HG03066 (cell line): ENCODE measurements at regions not wholly inside any gene's neighbourhood (a gene's known extent, or its start where the extent isn't known, plus 50 kb on each side); places are given as distances from the start of the nearest gene placed in this dataset.
"Not testable (repeated sequence)": the region's sequence is repeated elsewhere in the genome, so short reads cannot be mapped to it uniquely, and the experiment has no call there.

ENCODE experiments used
- ATAC-seq: cut with Tn5 transposase; IDR thresholded peaks from one replicate; pipeline ENCODE4 v1.9.1; 2021; ENCODE audit warnings: low read depth; ENCODE audit not compliant: unreplicated experiment

DNA sequence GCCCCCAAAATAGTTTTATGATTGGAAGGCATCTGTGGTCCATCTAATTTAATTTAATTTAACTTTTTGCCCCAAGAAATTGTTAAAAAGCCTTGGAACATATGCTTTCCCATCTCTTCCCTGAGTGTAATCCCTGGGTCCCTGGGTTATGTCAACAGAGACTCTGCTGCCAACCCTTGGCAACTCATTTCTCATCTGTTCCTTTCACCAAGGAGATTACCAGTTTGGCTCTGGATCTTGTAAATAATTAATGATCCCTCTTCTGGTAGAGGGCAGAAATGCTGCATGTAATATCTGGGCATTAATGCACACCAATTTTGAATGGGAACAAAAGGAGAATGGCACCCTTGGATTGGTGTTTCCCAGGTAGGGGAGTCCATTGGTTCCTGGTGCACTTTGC is 514.2 kb downstream of the CCSER2 start:
- no peak for ATAC-seq

DNA sequence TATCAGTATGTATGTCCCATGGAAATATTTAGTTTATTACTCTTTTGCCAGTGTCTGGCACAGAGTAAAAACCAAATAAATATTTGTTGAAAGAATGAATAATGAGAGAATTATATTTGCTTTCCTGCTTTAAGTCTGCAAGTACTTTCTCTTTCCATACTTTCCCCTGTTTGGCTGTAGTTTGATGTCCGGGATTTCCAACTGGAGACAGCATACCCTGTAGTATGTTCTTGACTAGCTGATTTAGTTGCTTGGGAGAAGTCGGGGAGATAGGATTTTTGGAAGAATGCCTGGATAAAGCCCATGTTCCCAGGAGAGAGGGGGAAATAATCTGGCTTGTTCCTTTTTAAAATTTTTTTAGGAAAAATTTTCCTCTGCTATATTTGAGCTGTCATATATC is 516.1 kb downstream of the CCSER2 start:
- no peak for ATAC-seq

DNA sequence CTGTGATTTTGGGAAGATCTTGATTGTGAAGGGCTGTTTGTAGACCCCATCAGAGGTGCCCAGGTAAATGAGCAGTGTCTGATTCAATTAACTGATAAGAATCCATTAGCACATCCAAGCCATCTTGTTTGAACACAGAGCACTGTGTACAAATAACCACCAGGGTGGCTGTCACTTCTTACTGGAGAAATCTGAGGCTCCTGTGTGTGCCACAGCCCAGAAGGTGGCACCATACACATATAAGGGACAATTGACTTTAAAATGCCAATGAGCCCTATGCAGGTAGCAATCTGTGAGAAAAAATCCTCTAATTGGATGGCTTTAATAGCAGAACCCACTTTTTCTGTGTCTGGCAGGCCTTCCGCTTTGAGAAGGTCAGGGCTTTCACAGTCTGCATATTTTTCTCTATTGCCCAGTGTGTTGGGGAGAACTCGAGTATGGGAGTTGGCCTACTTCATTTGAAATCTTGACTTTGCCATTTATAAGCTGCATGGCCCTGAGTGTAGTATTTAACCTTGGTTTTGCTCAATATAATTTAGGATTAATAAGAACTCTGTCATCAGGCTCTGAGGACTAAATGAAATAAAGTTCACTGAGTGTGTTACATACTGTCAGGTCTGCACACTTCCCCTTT is 517.4 kb downstream of the CCSER2 start:
- ATAC-seq = peak; percentile 56

DNA sequence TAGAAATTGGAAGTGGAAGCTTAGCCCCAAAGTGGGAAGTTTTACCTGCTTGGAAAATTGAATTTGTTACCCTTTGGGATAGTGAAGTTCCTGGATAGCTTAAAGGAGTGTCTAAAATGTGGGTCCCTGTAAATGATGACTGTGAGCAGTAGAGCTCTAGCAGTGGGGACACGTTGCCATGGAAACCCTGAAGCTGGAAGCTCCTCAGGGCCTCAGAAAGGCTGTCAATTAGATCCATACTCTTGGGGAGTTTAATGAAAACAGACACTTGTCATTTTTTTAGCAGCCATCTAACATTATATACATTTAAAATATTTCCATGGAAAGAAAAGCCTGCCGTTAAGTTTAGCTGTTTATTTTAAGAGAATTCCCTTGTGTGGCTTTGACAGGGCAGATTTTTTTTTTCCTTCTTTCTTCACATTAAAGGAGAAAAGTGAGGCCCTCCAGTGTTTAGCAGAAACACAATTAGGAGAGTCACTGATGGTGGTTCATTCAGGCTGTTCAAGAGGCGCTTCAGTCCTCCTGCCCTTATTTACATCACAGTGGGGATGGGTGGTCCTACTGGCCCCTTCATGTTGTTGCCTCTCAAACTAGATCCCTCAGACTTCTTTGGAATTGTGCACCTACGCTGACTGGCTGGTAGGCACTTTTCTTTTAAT is 518.4 kb downstream of the CCSER2 start:
- ATAC-seq = no peak

DNA sequence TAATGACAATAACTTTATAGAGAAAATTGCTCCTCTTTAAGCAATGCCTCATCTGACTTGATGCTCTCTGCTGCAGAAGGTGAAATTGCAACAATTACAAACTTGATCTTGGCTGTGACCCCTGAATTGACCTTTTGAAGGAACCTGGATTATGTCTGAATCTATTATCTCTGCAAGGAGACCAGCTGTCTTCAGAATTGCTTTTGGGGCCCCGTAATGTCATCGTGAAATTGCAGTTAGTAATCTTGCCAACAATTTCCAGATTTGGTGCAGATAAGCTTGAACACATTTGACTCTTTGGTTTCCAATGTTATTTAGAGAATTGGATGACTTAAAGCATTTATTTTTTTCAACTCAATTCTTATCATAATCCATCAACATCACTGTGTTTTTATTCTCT is 520.6 kb downstream of the CCSER2 start:
- ATAC-seq = no peak

DNA sequence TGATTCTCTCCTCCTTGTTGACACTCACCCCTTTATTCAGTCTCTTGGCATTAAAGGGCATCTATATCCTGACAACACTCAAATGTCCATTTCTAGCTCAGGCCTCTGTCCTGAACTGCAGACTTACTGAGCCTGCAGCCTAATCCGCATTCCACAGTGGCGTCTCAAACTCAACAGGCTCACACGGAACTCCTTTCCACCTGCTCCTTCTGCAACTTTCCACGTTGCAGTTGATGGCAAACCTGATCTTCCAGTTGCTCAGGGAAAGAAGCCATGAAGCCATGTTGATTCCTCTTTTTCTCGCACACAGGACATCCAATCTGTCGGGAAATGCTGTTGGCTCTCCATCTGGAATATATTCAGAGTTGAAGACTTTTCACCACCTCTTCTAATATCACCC is 522.4 kb downstream of the CCSER2 start:
- ATAC-seq = no peak

DNA sequence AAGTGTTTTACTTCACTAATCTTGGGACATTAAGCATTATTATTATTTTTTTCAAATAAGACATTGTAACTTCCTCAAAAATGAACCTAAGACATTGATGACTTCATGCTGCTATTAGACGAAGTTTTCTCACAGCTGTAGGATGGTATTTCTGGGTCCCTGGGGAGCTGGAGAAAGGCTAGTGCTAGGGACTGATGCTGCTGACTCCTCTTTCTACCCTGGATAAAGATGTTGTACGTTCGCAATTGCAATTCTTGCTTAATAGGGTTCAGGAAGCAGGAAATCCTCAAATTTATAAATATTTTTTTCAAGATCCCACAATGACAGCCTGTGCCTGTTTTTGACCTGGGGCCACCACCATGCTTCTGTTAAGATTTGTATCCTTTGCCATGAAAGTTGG is 526.0 kb downstream of the CCSER2 start:
- ATAC-seq = no peak

DNA sequence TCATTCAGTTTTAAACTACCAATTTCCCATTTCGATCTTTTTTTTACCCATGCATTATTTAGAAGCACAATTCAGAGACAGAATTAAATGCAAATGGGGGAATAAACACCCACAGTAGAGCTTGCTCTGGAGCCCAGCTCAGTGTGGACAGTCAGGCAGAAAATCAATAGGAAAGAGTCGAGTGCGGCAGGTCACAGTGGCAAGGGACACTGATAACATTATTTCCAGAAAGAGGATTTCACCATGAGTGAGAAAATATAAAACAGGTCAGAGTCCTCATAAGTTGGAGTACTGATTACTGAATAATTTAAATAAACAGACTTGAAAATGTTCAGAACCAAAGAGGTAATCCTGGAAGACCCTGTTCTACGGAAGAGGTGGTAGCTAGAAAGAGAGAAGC is 532.5 kb downstream of the CCSER2 start:
- ATAC-seq = no peak

DNA sequence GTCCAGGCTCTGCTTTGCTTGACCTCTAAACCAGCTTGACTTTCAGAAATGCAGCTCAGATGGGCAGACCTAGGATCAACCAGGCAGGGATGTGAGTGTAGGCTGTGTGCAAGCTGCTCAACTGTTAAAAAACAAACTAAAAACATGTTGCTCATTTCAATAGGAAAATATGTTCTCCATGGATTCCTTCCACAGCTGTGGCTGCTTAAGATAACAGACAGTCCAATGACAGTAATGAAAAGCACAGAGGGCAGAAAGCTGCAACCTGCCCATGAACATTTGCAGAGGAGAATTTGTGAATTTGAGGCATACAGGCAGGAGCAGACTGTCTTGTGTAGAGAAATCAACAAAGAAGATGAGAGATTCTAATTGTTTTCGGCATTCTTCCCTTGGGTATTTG is 534.2 kb downstream of the CCSER2 start:
- ATAC-seq = no peak

DNA sequence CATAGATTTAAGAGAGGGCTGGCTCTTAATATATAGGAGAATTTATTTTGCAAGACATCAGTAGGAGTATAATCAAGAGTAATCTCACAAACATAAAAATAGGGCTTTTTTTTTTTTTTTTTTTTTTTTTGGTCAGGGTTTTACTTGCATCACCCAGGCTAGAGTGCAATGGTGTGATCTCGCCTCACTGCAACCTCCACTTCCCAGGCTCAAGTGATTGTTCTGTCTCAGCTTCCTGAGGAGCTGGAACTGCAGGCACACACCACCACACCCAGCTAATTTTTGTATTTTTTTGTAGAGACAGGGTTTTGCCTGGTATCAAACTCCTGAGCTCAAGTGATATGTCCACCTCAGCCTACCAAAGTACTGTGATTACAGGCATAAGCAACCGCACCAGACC is 535.3 kb downstream of the CCSER2 start:
- ATAC-seq = no peak

DNA sequence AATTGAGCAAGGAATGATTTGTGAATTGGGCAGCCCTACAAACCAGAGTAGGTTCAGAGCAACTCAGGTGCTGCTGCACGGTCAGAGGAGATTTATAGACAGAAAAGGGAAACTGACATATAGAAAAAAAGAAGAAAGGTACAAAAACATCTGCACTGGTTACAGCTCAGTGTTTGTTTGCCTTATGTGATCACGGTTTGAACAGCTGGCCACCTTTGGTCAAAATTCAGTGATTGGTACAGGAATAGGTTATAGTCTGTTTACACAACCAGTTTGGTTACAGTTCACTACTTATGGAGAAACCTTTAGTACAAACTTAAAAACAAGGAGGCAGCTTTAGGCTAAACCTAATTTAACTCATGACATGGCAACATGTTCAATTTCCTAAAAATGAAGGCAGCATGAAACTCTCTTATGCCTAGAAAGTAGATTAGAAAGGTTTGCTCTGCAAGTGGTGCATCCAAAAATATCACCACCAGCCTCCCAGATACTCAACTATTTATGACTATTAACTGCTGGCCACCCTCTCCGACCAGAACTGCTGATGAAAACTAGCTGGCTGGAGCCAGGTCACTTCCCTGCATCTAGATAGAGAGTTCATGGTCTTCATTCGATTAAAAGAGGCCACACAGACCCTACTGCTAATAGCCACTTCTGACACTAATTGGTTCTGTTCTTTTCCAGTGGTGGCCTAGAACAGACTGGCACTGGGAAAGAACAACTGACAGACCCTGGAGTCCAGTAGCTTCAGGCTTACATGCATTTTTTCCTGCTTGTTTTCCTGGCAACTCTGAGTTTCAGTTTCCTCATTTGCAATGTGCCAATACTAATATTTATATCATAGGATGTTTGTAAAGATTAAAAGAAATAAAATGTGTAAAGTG is 548.0 kb downstream of the CCSER2 start:
- no peak for ATAC-seq

DNA sequence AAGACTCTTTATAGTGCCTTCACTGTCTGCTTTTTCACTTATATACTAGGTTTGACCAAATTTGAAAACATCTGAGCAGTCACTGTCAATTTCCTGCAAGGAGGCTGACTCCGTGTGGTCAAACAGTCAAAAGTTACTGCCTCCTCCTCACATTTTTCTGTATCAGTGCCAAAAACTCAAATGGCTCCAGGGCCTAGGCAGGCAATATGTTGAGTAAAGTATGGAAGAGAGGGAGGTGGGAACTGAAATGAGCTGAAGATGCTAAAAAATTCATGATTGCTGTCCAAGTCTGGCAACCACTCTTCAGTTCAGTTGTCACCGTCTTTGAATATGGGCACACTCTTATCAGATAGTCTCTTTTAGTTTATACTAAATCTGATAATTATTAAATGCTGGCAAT is 551.6 kb downstream of the CCSER2 start:
- ATAC-seq = no peak

DNA sequence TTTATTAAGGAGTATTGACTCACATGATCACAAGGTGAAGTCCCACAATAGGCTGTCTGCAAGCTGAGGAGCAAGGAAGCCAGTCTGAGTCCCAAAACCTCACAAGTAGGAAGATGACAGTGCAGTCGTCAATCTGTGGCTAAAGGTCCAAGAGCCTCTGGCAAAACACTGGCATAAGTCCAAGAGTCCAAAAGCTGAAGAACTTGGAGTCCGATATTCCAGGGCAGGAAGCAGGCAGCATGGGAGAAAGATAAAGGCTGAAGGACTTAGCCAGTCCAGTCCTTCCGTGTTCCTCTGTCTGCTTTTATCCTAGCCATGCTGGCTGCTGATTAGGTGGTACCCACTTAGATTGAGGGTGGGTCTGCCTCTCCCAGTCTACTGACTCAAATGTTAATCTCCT is 553.3 kb downstream of the CCSER2 start:
- ATAC-seq = not testable (repeated sequence)

DNA sequence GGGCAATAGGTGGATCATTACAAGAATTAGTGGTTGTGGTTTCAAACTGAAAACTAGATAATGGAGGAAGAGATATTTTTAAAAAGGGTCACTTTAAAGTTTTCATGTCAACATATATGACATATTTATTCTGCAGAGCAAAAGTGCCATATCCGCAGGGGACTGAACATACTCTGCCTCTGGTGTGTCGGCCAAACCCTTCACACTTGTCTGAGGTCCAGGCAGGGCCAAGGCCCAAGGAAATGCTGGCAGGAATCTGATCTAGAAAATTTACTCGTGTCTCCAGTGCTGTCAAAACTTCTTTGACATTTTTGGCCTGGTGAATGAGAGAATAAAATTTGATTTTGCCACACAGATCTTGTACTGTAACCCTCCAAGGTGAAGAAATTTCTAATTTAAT is 562.3 kb downstream of the CCSER2 start:
- ATAC-seq = no peak

DNA sequence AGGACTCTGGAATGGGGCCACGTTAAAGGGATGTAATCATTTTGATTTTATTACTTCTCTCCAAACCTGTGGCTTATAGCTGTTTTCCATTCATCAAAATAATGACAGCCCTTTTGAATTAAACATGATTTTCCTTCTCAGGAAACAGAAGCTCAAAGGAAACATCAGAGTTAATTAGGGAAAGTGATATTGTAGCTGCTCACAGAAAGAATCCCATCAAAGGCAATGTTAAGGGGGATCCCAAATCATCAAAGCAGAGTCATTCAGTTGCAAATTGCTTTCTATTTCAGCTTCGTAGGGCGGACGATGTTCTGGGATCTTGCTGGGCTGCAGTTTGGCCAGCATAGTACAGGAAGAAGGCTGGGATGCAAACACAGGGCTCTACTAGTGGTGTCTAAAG is 563.2 kb downstream of the CCSER2 start:
- no peak for ATAC-seq

DNA sequence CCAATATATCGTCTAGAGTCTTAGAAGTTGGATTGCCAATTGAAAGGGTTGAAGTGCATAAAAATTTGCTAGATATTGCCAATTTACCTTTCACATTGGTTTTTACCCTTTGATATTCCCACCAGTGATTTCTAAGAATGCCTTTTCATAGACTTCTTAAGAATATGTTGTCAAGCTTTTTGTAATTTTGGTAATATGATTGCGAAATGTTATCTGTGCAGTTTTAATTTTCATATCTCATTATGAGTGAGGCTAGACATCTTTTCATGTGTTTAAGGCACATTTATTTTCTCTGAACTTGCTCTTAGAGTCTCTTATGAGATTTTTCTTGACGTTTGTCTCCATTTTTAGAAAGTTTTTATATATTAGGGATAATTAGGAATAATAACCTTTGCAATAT is 567.2 kb downstream of the CCSER2 start:
- ATAC-seq = no peak

DNA sequence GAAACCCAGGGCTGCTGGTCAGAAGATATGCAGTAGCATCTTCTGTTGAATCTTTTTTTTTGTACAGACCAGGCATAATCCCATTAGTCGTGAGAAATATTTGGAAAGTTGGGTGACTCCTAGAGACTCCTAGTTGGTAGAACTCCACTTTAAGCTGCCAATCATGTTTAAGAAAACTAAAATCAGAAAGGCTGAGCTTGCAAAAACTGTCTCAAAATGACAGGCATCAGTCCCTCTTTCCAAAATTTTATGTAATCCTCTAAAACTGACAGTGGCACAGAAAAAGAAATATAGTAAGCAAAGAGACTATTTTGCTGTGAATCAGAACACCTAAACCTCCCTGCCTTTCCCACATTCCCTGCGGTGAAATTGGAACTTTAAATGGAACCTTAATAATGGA is 568.5 kb downstream of the CCSER2 start:
- no peak for ATAC-seq

DNA sequence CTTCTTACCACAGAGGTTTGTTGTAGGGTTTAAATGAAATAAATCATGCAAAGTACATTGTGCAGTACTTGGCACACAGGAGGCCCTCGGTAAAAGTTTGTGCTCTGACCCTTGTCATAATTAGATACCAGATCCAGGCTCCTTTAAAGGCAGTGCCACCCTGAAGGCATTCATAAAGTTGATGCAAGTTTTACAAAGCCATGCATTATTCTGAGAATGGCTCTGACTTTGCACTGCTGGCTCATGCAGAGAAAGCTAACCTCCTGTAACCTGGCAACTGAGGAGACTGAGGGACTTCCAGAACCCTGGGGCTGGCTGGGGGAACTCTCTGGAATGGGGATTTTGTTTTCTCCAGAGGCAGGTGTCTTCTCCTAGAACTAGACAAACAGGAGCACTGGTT is 570.9 kb downstream of the CCSER2 start:
- ATAC-seq = no peak

DNA sequence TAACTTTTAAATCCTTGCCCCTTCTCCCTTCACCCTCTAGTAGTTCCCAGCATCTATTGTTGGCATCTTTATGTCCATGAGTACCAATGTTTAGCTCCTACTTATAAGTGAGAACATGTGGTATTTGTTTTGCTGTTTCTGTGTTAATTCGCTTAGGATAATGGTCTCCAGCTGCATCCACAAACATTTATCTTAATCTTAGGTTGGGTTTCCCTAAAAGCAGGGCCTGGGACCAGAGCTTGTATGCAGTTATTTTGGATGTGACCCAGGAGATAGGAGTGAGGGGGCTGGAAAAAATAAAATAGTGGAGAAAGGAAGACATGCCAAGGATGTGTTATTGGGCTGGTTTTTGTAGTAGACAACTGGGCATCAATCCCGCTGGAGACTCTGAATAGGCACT is 571.8 kb downstream of the CCSER2 start:
- ATAC-seq = no peak

DNA sequence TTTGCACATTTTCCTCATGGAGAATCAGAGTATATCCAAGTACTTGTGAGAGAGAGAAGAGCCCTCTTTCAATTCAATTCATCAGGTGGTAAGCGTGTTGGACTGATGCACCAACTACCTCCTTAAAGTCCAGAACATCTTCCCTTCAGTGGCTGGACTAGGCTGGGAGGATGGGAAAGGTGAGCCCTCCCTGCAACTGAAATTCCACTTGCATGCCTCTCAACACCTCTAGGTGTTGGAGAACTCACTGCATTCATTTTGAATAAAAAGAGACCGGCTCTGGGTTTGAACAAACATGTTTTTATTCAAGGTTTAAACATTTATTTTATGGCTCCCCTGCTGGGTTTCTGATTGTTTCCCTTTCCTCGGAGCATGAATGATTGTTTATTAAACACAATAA is 573.5 kb downstream of the CCSER2 start:
- no peak for ATAC-seq

DNA sequence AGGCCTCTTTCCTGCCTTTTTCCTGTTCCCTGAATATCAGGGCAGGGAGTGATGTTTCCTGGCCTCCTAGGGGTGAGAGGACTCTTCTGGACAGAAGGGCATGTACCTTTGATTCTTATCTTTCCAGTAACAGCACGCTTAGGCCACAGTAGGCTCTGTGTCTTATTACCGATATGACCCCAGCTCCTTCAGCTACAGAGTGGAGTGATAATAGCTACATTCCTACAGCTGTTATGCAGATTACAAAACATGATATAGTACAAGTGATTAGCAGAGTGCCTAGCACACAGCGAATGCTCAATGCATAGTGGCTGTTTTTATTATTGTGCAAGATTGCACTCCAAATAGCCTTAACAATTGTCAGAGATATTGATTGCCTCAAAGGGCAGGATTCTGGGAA is 574.2 kb downstream of the CCSER2 start:
- ATAC-seq = no peak

DNA sequence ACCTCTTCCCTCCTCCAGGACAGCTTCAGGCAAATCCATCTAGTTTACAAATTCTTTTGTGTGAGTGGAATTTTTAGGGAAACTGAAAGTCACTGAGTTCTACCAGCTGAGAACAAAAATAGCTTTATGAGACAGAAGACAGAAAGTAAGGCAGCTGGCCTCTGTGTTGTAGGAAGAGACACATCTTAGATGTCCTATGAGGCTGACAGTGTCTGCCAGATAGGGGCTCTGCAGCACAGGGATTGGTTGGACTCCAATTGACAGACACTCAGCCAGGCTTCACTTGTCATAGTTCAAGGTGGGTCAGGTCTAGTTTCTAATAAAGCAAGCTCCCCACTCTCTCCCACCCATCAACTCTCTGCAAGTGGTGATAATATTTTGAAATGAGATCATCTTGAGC is 574.9 kb downstream of the CCSER2 start:
- ATAC-seq = no peak
